ENCODE measurements at regions not wholly inside any gene's neighbourhood (a gene's known extent, or its start where the extent isn't known, plus 50 kb on each side); places are given as distances from the start of the nearest gene placed in this dataset.

- DNase-seq (ENCODE audit: low spot score in 2 of 2), result no peak
- no peaks in the 10 kb centered on the region for H3K27me3 ChIP-seq
- intact Hi-C loops (cut with DNase I; ENCODE audit: low total_unique reads), result no loop called here
- H3K9me3 ChIP-seq, result no peaks in the 10 kb centered on the region
- H3K4me1 ChIP-seq, result no peaks in the 10 kb centered on the region
- H3K4me3 ChIP-seq, result no peak overlapping the region
- TF ChIP-seq POLR2AphosphoS5 (IDR thresholded peaks at IDR 0.05) (no peak), CTCF (IDR thresholded peaks at IDR 0.05) (no peak)
- no peaks in the 10 kb centered on the region for H3K36me3 ChIP-seq
- no peak overlapping the region for H3K27ac ChIP-seq
These were observed 159.3 kb upstream of the AFDN start for GRCh38 chr6:167667204-167668018.

- Histone ChIP-seq H3K9me3 (no peaks in the 10 kb centered on the region), H3K27ac (no peak overlapping the region), H3K4me3 (no peak overlapping the region), H3K36me3 (no peaks in the 10 kb centered on the region), H3K27me3 (no peaks in the 10 kb centered on the region), H3K4me1 (no peaks in the 10 kb centered on the region)
- DNase-seq (ENCODE audit: low spot score in 2 of 2), result no peak
- no peak for TF ChIP-seq POLR2A (IDR thresholded peaks at IDR 0.05)
- no peak for TF ChIP-seq CTCF (IDR thresholded peaks at IDR 0.05)
- no peak for TF ChIP-seq POLR2AphosphoS5 (IDR thresholded peaks at IDR 0.05)
- intact Hi-C loops (cut with DNase I; ENCODE audit: low total_unique reads), result no loop called here
These were observed 158.5 kb upstream of the AFDN start for GRCh38 chr6:167668019-167668753.

- intact Hi-C loops (cut with DNase I; ENCODE audit: low total_unique reads), result no loop called here
- no peak for DNase-seq (ENCODE audit: low spot score in 2 of 2)
- no peak for TF ChIP-seq POLR2A (IDR thresholded peaks at IDR 0.05)
- TF ChIP-seq CTCF (IDR thresholded peaks at IDR 0.05), result no peak
- no peak for TF ChIP-seq POLR2AphosphoS5 (IDR thresholded peaks at IDR 0.05)
- Histone ChIP-seq H3K36me3 (no peaks in the 10 kb centered on the region), H3K4me3 (no peak overlapping the region), H3K27ac (no peak overlapping the region), H3K27me3 (no peaks in the 10 kb centered on the region), H3K4me1 (no peaks in the 10 kb centered on the region), H3K9me3 (no peaks in the 10 kb centered on the region)
These were observed 157.8 kb upstream of the AFDN start for GRCh38 chr6:167668754-167669552.

GRCh38 chr6:167669553-167669849 is 157.2 kb upstream of the AFDN start:
- H3K4me3 ChIP-seq, result no peak overlapping the region
- TF ChIP-seq CTCF (IDR thresholded peaks at IDR 0.05) (no peak), POLR2A (IDR thresholded peaks at IDR 0.05) (no peak), POLR2AphosphoS5 (IDR thresholded peaks at IDR 0.05) (no peak)
- no peak for DNase-seq (ENCODE audit: low spot score in 2 of 2)
- H3K27ac ChIP-seq, result no peak overlapping the region
- H3K9me3 ChIP-seq, result no peaks in the 10 kb centered on the region
- no peaks in the 10 kb centered on the region for H3K27me3 ChIP-seq
- no peaks in the 10 kb centered on the region for H3K4me1 ChIP-seq
- no peaks in the 10 kb centered on the region for H3K36me3 ChIP-seq
- intact Hi-C loops (cut with DNase I; ENCODE audit: low total_unique reads), result no loop called here
